ENCODE measurements at regions not wholly inside any gene's neighbourhood (a gene's known extent, or its start where the extent isn't known, plus 50 kb on each side); places are given as distances from the start of the nearest gene placed in this dataset.
"Not testable (repeated sequence)": the region's sequence is repeated elsewhere in the genome, so short reads cannot be mapped to it uniquely, and the experiment has no call there.

- not testable (repeated sequence) for TF ChIP-seq CTCF (IDR thresholded peaks at IDR 0.05; ENCODE audit: low read depth, low read length); POLR2A (IDR thresholded peaks at IDR 0.05; ENCODE audit: extremely low read depth, insufficient read length)
These were observed 2755.0 kb downstream of the RPIA start for GRCh38 chr2:91446489-91446888.

Data from NB4 (cell line).